ENCODE measurements at regions not wholly inside any gene's neighbourhood (a gene's known extent, or its start where the extent isn't known, plus 50 kb on each side); places are given as distances from the start of the nearest gene placed in this dataset.

- ChIA-PET POLR2A (no interaction called here), CTCF (interaction anchor here (2.1 to 4.6 kb wide), 2 partner anchors 65 to 255 kb away, joined by 6 to 24 read pairs; no protein-coding TSS in a partner anchor)
- no peak overlapping the region for H3K4me3 Mint-ChIP-seq
- peaks cover 30% of the 10 kb centered on the region for H3K4me1 Mint-ChIP-seq
- intact Hi-C loops (cut with micrococcal nuclease), result no loop called here
- ATAC-seq (ENCODE audit: low read depth) (no peak), DNase-seq (no peak)
- TF ChIP-seq CTCF (IDR thresholded peaks at IDR 0.05), result no peak
- H3K9me3 Mint-ChIP-seq, result no peaks in the 10 kb centered on the region
- peaks cover 6% of the 10 kb centered on the region for H3K27me3 Mint-ChIP-seq
- no peak overlapping the region for H3K27ac Mint-ChIP-seq
- no peaks in the 10 kb centered on the region for H3K36me3 Mint-ChIP-seq (ENCODE audit: low read depth)
Observed at GRCh38 chr1:25103164-25103795, 129.0 kb downstream of the SYF2 start.

GRCh38 chr1:25100151-25100833 lies 132.0 kb downstream of the SYF2 start:
- Mint-ChIP-seq H3K27me3 (peaks cover 6% of the 10 kb centered on the region), H3K4me1 (peaks cover 36% of the 10 kb centered on the region), H3K36me3 (ENCODE audit: low read depth) (no peaks in the 10 kb centered on the region), H3K4me3 (no peak overlapping the region), H3K9me3 (no peaks in the 10 kb centered on the region), H3K27ac (no peak overlapping the region)
- intact Hi-C loops (cut with micrococcal nuclease), result loop anchor here (2.0 kb wide), 2 partner anchors 63 to 105 kb away; no protein-coding TSS in a partner anchor
- ChIA-PET POLR2A (interaction anchor here (1.1 to 4.3 kb wide), 4 partner anchors 78 to 253 kb away, joined by 5 to 24 read pairs (median 14); partner anchors contain the start of gene RUNX3), CTCF (interaction anchor here (0.6 to 4.6 kb wide), 11 partner anchors 12 to 685 kb away, joined by 3 to 33 read pairs (median 5); partner anchors contain the start of gene NIPAL3)
- no peak for ATAC-seq (ENCODE audit: low read depth)
- DNase-seq, result no peak
- TF ChIP-seq CTCF (IDR thresholded peaks at IDR 0.05), result no peak

GRCh38 chr1:25099343-25099951 lies 132.9 kb downstream of the SYF2 start:
- Mint-ChIP-seq H3K27ac (no peak overlapping the region), H3K9me3 (no peaks in the 10 kb centered on the region), H3K4me1 (peaks cover 40% of the 10 kb centered on the region), H3K4me3 (no peak overlapping the region), H3K27me3 (no peaks in the 10 kb centered on the region), H3K36me3 (ENCODE audit: low read depth) (no peaks in the 10 kb centered on the region)
- TF ChIP-seq CTCF (IDR thresholded peaks at IDR 0.05), result no peak
- ATAC-seq (ENCODE audit: low read depth), result peak; percentile 18
- ChIA-PET POLR2A (interaction anchor here (2.5 to 4.3 kb wide), 3 partner anchors 77 to 170 kb away, joined by 14 to 24 read pairs (median 15); partner anchors contain the start of gene RUNX3), CTCF (interaction anchor here (0.7 to 4.6 kb wide), 11 partner anchors 11 to 252 kb away, joined by 3 to 33 read pairs (median 5); partner anchors contain the start of gene RUNX3)
- no peak for DNase-seq
- intact Hi-C loops (cut with micrococcal nuclease), result no loop called here

- DNase-seq (no peak), ATAC-seq (ENCODE audit: low read depth) (no peak)
- Mint-ChIP-seq H3K4me3 (no peak overlapping the region), H3K27ac (no peak overlapping the region), H3K27me3 (no peaks in the 10 kb centered on the region), H3K36me3 (ENCODE audit: low read depth) (no peaks in the 10 kb centered on the region), H3K4me1 (peaks cover 43% of the 10 kb centered on the region), H3K9me3 (no peaks in the 10 kb centered on the region)
- TF ChIP-seq CTCF (IDR thresholded peaks at IDR 0.05), result no peak
- ChIA-PET CTCF (interaction anchor here (0.7 to 4.1 kb wide), 6 partner anchors 16 to 251 kb away, joined by 3 to 33 read pairs (median 4); partner anchors contain the start of gene RUNX3), POLR2A (interaction anchor here (2.5 to 4.3 kb wide), 2 partner anchors 166 to 169 kb away, joined by 14 to 24 read pairs; partner anchors contain the start of gene RUNX3)
- intact Hi-C loops (cut with micrococcal nuclease), result no loop called here
Observed at GRCh38 chr1:25098717-25099116, 133.6 kb downstream of the SYF2 start.

All from activated B cell treated with CpG ODN at 0.5 μM for 24 hours (primary cell).